Activated T-cell treated with anti-CD3 and anti-CD28 coated beads, Interleukin-2, amount 50 U/mL, for 48 hours (primary cell): ENCODE measurements at regions not wholly inside any gene's neighbourhood (a gene's known extent, or its start where the extent isn't known, plus 50 kb on each side); places are given as distances from the start of the nearest gene placed in this dataset.

ENCODE experiments used
- DNase-seq, 2 experiments: peaks; one replicate each; pipeline ENCODE4 v3.0.0-alpha.2; 2020

DNA sequence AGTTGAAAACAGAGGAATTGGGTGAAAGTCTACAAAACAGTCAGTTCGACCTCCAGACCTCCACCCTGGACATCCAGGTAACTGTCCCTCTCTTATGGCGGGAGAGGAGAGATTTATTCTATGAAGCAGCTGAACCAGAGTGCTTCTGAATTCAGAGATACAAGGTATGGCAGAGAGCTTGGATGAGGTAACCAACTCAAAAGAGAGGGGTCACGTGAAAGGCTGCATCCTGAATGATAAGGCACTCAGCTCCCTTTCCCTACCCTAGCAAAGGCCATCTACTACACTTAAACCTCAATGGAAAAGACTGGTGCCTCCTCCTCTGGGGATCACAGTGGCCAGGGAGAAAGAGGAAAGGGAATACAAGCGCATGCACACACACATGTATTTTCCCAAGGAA, 88.4 kb upstream of the KCNA3 start:
- DNase-seq, result no peak

- DNase-seq, result no peak
These were observed 85.6 kb upstream of the KCNA3 start for GRCh38 chr1:110760321-110760720.

- no peak for DNase-seq
These were observed 81.8 kb upstream of the KCNA3 start for GRCh38 chr1:110756506-110756905.

- no peak for DNase-seq
These were observed 78.4 kb upstream of the KCNA3 start for GRCh38 chr1:110752941-110753725.

GRCh38 chr1:110750562-110750961, 75.8 kb upstream of the KCNA3 start:
- no peak for DNase-seq

GRCh38 chr1:110749960-110750359, 75.2 kb upstream of the KCNA3 start:
- no peak for DNase-seq

DNA sequence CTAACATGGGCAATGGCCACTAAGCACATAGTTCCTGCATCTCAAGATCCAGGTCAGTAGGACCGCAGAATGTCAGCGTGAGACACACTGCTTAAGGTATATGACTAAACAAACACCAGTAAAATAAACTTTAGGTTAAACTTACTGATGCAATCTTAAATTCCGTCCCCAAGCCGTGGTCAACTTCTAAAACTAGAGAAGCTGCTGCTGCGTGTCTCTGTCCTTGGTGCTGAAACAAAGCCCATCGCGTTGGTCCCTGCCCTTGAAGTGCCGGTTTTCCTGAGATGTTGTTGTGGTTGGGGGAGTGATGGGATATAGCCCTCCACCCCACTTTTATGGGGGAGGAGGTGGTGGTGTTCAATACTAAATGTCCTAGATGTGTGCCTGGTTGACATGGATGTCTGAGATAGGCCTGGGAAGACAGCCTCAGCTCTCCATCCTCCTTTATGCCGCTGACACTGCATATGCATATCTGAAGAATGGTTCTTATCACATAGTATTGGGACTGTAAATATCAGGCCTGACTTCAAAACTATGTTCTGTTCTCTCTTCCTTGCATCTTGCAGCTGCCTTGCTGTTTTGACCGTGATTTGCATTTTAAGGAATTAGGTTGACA, 72.0 kb upstream of the KCNA3 start:
- peak; percentile 57 to 64 for DNase-seq

DNA sequence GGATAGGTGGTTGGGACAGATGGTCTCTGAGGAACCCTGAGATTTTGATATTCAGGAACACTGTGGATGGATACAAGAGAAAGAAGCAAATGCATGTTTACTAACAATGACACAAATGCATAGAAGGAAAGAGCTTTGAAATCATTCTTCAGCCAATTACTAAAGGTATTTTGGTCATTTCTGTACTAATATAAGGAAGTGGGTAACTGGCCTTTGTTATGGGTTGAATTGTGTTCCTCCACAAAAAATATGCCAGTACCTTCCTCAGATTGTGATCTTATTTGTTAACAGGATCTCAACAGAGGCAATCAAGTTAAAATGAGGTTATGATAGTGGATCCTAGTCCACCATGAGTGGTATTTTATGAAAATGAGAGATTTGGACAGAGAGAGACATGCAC, 68.7 kb upstream of the KCNA3 start:
- DNase-seq, result no peak

DNA sequence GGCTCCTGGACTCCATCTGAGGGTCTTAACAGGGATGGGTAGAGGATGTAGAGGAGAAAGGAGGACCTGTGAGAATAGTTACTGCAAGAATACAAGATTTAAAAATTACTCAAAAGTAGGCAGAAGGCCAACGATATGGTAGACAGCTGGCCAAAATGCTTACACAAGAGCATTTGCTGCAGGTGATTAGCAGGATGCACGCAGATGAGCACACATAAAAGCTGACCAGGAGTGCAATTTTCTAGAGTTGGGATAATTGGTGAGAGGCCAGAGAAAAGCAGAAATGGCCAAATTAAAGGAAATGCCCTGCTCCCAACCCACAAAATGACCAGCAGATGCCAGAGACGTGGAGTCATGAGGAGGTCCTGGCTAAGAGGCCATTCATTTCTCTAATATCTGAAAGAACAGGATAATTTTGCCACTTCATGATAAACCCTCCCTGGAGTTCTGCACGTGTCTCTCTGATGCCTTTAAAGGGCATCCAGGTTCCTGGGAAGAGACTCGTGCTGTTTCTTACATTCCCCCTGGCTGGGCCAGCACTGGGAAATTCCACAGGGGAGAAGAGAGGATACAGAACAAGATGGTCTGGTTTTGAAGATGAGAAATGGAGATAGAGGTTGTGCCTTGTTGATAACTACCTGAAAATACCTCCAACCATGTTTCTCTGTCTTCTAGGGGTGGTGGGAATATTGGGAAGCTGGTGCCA, 62.3 kb upstream of the KCNA3 start:
- DNase-seq, result no peak

GRCh38 chr1:110734133-110734680, 59.5 kb upstream of the KCNA3 start:
- DNase-seq, result no peak

DNA sequence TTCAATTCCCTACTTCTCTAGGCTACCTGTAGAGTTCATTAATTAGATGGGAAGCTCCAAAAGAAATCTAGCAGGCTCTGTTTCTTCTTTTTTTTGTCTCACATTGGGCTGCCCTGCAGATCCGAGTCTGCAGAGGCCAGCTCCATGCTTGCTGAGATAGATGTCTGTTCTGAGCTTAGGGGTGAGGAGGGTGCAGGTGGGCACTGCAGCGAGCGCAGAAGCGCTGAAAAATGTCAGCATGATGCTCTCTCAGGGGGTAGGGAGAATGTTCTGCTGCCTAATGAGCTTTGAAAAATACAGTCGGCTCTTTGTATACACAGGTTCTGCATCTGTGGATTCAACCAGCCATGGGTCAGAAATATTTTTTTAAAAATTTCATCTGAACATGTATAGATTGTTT, 56.8 kb upstream of the KCNA3 start:
- DNase-seq, result no peak

DNA sequence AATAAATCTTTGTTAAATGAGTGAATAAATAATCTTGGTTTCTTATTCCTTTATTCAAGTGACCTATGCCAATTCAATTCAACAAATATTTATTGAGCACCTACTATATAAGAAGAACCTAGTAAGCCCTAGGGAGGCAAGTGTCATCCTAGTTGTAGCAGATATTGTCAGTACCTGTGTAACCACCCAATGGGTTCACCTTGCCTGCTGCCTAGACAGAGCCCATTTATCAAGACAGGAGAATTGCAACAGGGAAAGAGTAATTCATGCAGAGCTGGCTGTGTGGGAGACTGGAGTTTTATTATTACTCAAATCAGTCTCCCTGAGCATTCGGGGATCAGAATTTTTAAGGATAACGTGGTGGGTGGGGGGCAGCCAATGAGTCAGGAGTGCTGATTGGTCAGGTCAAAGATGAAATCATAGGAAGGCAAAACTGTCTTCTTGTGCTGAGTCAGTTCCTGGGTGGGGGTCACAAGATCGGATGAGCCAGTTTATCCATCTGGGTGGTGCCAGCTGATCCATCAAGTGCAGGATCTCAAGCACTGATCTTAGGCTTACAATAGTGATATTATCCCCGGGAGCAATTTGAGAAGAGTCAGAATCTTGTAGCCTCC, 53.8 kb upstream of the KCNA3 start:
- peak; percentile 23 to 24 for DNase-seq

- no peak for DNase-seq
These were observed 52.5 kb upstream of the KCNA3 start for GRCh38 chr1:110727246-110727645.

GRCh38 chr1:110726755-110727154, 52.0 kb upstream of the KCNA3 start:
- no peak for DNase-seq
